ENCODE measurements at regions not wholly inside any gene's neighbourhood (a gene's known extent, or its start where the extent isn't known, plus 50 kb on each side); places are given as distances from the start of the nearest gene placed in this dataset.

- no peak for TF ChIP-seq CTCF (IDR thresholded peaks at IDR 0.05)
- no peak for TF ChIP-seq POLR2A (IDR thresholded peaks at IDR 0.05)
Measured at GRCh38 chr20:62568045-62568389, 74.3 kb upstream of the SLCO4A1 start.

Data from uterus (tissue), 2 donors.